Glomerular visceral epithelial cell (primary cell): ENCODE measurements at regions not wholly inside any gene's neighbourhood (a gene's known extent, or its start where the extent isn't known, plus 50 kb on each side); places are given as distances from the start of the nearest gene placed in this dataset.

ENCODE experiments used
- DNase-seq: peaks from one replicate; pipeline ENCODE4 v3.0.0-alpha.2; 2016; ENCODE audit errors: extremely low spot score

GRCh38 chr7:155202106-155202871 lies 95.4 kb upstream of the INSIG1 start:
- no peak for DNase-seq

- DNase-seq, result no peak
These were observed 94.4 kb upstream of the INSIG1 start for GRCh38 chr7:155203059-155203881.

- DNase-seq, result no peak
These were observed 93.6 kb upstream of the INSIG1 start for GRCh38 chr7:155203882-155204691.

- peak; percentile 49 for DNase-seq
These were observed 92.8 kb upstream of the INSIG1 start for GRCh38 chr7:155204744-155205367.

GRCh38 chr7:155205368-155206317 lies 92.0 kb upstream of the INSIG1 start:
- peak; percentile 98 for DNase-seq

GRCh38 chr7:155206318-155207020 lies 91.2 kb upstream of the INSIG1 start:
- DNase-seq, result peak; percentile 73

- DNase-seq, result no peak
These were observed 90.2 kb upstream of the INSIG1 start for GRCh38 chr7:155207326-155208002.

GRCh38 chr7:155208681-155209477 lies 88.8 kb upstream of the INSIG1 start:
- peak; percentile 29 for DNase-seq

- no peak for DNase-seq
These were observed 88.0 kb upstream of the INSIG1 start for GRCh38 chr7:155209478-155210319.

GRCh38 chr7:155210356-155210755 lies 87.3 kb upstream of the INSIG1 start:
- DNase-seq, result no peak

- no peak for DNase-seq
These were observed 86.5 kb upstream of the INSIG1 start for GRCh38 chr7:155211173-155211572.

GRCh38 chr7:155211761-155212160 lies 85.9 kb upstream of the INSIG1 start:
- no peak for DNase-seq

GRCh38 chr7:155212301-155213015 lies 85.2 kb upstream of the INSIG1 start:
- DNase-seq, result no peak

- peak; percentile 57 for DNase-seq
These were observed 84.3 kb upstream of the INSIG1 start for GRCh38 chr7:155213385-155213784.

- peak; percentile 46 for DNase-seq
These were observed 83.5 kb upstream of the INSIG1 start for GRCh38 chr7:155213955-155214740.
